HepG2 (cell line): ENCODE measurements at regions not wholly inside any gene's neighbourhood (a gene's known extent, or its start where the extent isn't known, plus 50 kb on each side); places are given as distances from the start of the nearest gene placed in this dataset.

ENCODE experiments used
- ATAC-seq: fragments of 200-7000 bp; cut with Tn5 transposase; 3 replicates; pipeline ENCODE4 v1.9.1; 2020; ENCODE audit warnings: mild to moderate bottlenecking, moderate library complexity
- BruUV-seq: library from RNA; stranded (reverse); fragments of 400-500 nt; replicated peaks from 2 replicates; lab custom pipeline; 2021; lab: Mats Ljungman, UMichigan
- CTCF ChIA-PET: fragments of 300-600 bp; formaldehyde crosslinking; extraction: SDS; loops from one replicate; lab custom pipeline; 2021; ENCODE audit warnings: low total read pairs, inconsistent platforms, low intra/inter-chr PET ratio; lab: Yijun Ruan, JAX
- POLR2A ChIA-PET: fragments of 350-600 bp; sonication (Branson Sonifier 250); formaldehyde crosslinking; loops from one replicate; lab custom pipeline; 2020; ENCODE audit warnings: antibody characterized with exemption, inconsistent platforms; lab: Yijun Ruan, JAX
- DNase-seq: peaks from one replicate; pipeline ENCODE4 v3.0.0-alpha.2; 2015; ENCODE audit warnings: low spot score
- FAIRE-seq: peaks from 3 replicates; lab custom pipeline; 2011; peaks lifted over from hg19 to GRCh38; lab: Jason Lieb, UNC
- H2AFZ ChIP-seq: one replicate; pipeline ENCODE4 v1.6.1; 2011; ENCODE audit warnings: low read length, inconsistent platforms
- H3K27ac ChIP-seq: fragments of 300-600 bp; 3 replicates; pipeline ENCODE4 v1.8.0; 2011; ENCODE audit warnings: mixed run types, mild to moderate bottlenecking, mixed read lengths, low read length, inconsistent platforms; ENCODE audit not compliant: insufficient read depth; ENCODE audit errors: extremely low read length
- H3K27me3 ChIP-seq, 2 experiments: fragments of 200-600 bp in 1 of 2; 2 replicates in 1 of 2; 3 replicates in 1 of 2; pipeline versions ENCODE4 v1.6.0 to v1.8.0; 2011; ENCODE audit warnings: low read length in 2 of 2, mild to moderate bottlenecking in 2 of 2, moderate library complexity in 2 of 2, inconsistent platforms in 1 of 2; ENCODE audit not compliant: insufficient read depth in 2 of 2, control insufficient read depth in 1 of 2
- H3K36me3 ChIP-seq, 2 experiments: fragments of 200-600 bp in 1 of 2; replicated peaks in 1 of 2; 2 replicates in 1 of 2; 3 replicates in 1 of 2; pipeline versions ENCODE4 v1.5.1 to v1.8.0; 2011; ENCODE audit warnings: low read length in 2 of 2, inconsistent platforms in 1 of 2; ENCODE audit not compliant: insufficient read depth in 2 of 2, control insufficient read depth in 1 of 2
- H3K4me1 ChIP-seq: 2 replicates; pipeline ENCODE4 v1.5.1; 2012; ENCODE audit warnings: low read length, inconsistent platforms; ENCODE audit not compliant: insufficient read depth
- H3K4me2 ChIP-seq: 2 replicates; pipeline ENCODE4 v1.6.0; 2011; ENCODE audit warnings: low read depth, low read length, inconsistent platforms
- H3K4me3 ChIP-seq, 3 experiments: fragments of 200-600 bp in 1 of 3; sonication (generic), shearing (Covaris generic) in 1 of 3; replicated peaks in 1 of 3; 2 replicates each; pipeline ENCODE4 v1.5.1; 2011 to 2016; ENCODE audit warnings: low read length in 3 of 3, inconsistent platforms in 2 of 3, low read depth in 2 of 3, mild to moderate bottlenecking in 2 of 3, control low read depth in 1 of 3, mixed read lengths in 1 of 3; ENCODE audit not compliant: insufficient read depth in 1 of 3
- H3K79me2 ChIP-seq: one replicate; pipeline ENCODE4 v1.6.1; 2011; ENCODE audit warnings: low read length, inconsistent platforms; ENCODE audit not compliant: insufficient read depth
- H3K9ac ChIP-seq: 2 replicates; pipeline ENCODE4 v1.6.0; 2011; ENCODE audit warnings: mild to moderate bottlenecking, low read depth, low read length, inconsistent platforms; ENCODE audit not compliant: insufficient read depth
- H3K9me3 ChIP-seq: 2 replicates; pipeline ENCODE4 v1.5.1; 2012; ENCODE audit warnings: mild to moderate bottlenecking, low read length
- H4K20me1 ChIP-seq: 2 replicates; pipeline ENCODE4 v1.6.0; 2011; ENCODE audit warnings: inconsistent platforms, mild to moderate bottlenecking, low read length, moderate library complexity; ENCODE audit not compliant: insufficient read depth
- DNMT1 ChIP-seq: sonication (generic); formaldehyde crosslinking; IDR thresholded peaks from 2 replicates; pipeline ENCODE4 v1.5.1; 2020; ENCODE audit warnings: mild to moderate bottlenecking, missing genetic modification reagents
- ETV6 ChIP-seq: sonication (generic); formaldehyde crosslinking; conservative IDR thresholded peaks from 2 replicates; pipeline ENCODE4 v1.4.0; 2020; ENCODE audit warnings: missing genetic modification reagents
- FIP1L1 ChIP-seq: fragments of 200-400 bp; formaldehyde crosslinking; IDR thresholded peaks from 2 replicates; pipeline ENCODE4 v1.6.1; 2018; ENCODE audit warnings: low read depth, mild to moderate bottlenecking, low read length, moderate library complexity, borderline replicate concordance; ENCODE audit not compliant: insufficient read depth
- GZF1 ChIP-seq: sonication (generic); formaldehyde crosslinking; IDR thresholded peaks from 2 replicates; pipeline ENCODE4 v1.5.1; 2020; ENCODE audit warnings: mild to moderate bottlenecking, missing genetic modification reagents
- HNF4G ChIP-seq, 2 experiments: sonication (generic) in 1 of 2; formaldehyde crosslinking in 1 of 2; IDR thresholded peaks; 2 replicates each; pipeline versions ENCODE4 v1.4.0 to v1.6.1; 2011 to 2020; ENCODE audit warnings: borderline replicate concordance in 2 of 2, low read depth in 2 of 2, mild to moderate bottlenecking in 2 of 2, low read length in 1 of 2, missing genetic modification reagents in 1 of 2, moderate library complexity in 1 of 2
- MXI1 ChIP-seq: IDR thresholded peaks from 3 replicates; pipeline ENCODE4 v1.6.1; 2012; ENCODE audit warnings: low read depth, low read length, inconsistent platforms, borderline replicate concordance
- STAG1 ChIP-seq: sonication (generic); formaldehyde crosslinking; IDR thresholded peaks from 2 replicates; pipeline ENCODE4 v1.4.0; 2020; ENCODE audit warnings: missing genetic modification reagents
- ZNF160 ChIP-seq: sonication (generic); formaldehyde crosslinking; IDR thresholded peaks from 2 replicates; pipeline ENCODE4 v1.8.0; 2022; ENCODE audit warnings: mild to moderate bottlenecking, inconsistent platforms, missing genetic modification reagents
- ZNF24 ChIP-seq: fragments of 450-650 bp; IDR thresholded peaks from 2 replicates; pipeline ENCODE4 v1.6.1; 2017; ENCODE audit warnings: antibody characterized with exemption, mild to moderate bottlenecking
- ZNF326 ChIP-seq: sonication (generic); formaldehyde crosslinking; IDR thresholded peaks from 2 replicates; pipeline ENCODE4 v1.4.0; 2020; ENCODE audit warnings: missing genetic modification reagents, borderline replicate concordance
- ZNF441 ChIP-seq: sonication (generic); formaldehyde crosslinking; IDR thresholded peaks from 2 replicates; pipeline ENCODE4 v1.7.0; 2021; ENCODE audit warnings: missing genetic modification reagents, borderline replicate concordance
- WGBS: methylation state at CpG from one replicate; pipeline ENCODE4 v1.1.6; 2017; ENCODE audit warnings: low lambda C conversion rate; 5-methylcytosine and 5-hydroxymethylcytosine counted together
- in situ Hi-C: cut with HindIII; loops from 2 replicates; pipeline ENCODE4 v1.10.0; 2017; ENCODE audit warnings: low pct_unique_long_range_greater_than_20kb; ENCODE audit not compliant: extremely low pct_ligation_motif_present
- intact Hi-C: fragments of 100-400 bp; cut with micrococcal nuclease; formaldehyde crosslinking; loops from one replicate; pipeline ENCODE4 v1.10.0; 2022; ENCODE audit not compliant: unreplicated experiment
- TF ChIP-seq, protein P1 (sequence below): sonication (generic); formaldehyde crosslinking; IDR thresholded peaks from 2 replicates; pipeline ENCODE4 v1.4.0; 2020; ENCODE audit warnings: missing genetic modification reagents

DNA sequence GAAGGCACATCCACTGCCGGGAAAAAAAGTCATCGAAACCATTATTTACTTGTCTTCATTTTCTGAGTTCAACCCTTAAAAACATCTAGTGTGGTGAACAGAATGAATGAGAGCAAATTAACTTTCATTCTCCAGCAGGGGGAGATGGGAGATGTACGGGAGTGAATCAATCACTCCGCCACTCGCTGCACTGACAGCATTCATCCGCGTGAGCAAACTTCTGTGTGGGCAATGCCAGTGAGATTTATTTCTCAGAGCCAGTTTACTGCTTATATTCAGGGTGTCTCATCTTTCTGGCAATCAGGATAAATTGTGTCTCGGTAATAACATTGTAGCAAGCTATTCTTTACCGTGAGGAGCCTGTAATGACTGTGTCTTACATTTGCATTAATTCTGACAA is 463.6 kb upstream of the MIS18BP1 start:
- Histone ChIP-seq H4K20me1 (no peaks in the 10 kb centered on the region), H3K4me1 (no peaks in the 10 kb centered on the region), H3K27ac (no peak overlapping the region), H3K9ac (no peak overlapping the region), H3K4me3 (no peak overlapping the region), H3K79me2 (no peaks in the 10 kb centered on the region), H3K36me3 (no peaks in the 10 kb centered on the region), H3K27me3 (no peaks in the 10 kb centered on the region; a peak in 1 of 5 replicates), H2AFZ (no peak overlapping the region), H3K4me2 (no peak overlapping the region), H3K9me3 (peaks cover 20% of the 10 kb centered on the region)
- no peak for FAIRE-seq
- peak; percentile 3 for DNase-seq
- CTCF ChIA-PET = no interaction called here
- TF ChIP-seq DNMT1 = no peak
- TF ChIP-seq, protein P1, sequence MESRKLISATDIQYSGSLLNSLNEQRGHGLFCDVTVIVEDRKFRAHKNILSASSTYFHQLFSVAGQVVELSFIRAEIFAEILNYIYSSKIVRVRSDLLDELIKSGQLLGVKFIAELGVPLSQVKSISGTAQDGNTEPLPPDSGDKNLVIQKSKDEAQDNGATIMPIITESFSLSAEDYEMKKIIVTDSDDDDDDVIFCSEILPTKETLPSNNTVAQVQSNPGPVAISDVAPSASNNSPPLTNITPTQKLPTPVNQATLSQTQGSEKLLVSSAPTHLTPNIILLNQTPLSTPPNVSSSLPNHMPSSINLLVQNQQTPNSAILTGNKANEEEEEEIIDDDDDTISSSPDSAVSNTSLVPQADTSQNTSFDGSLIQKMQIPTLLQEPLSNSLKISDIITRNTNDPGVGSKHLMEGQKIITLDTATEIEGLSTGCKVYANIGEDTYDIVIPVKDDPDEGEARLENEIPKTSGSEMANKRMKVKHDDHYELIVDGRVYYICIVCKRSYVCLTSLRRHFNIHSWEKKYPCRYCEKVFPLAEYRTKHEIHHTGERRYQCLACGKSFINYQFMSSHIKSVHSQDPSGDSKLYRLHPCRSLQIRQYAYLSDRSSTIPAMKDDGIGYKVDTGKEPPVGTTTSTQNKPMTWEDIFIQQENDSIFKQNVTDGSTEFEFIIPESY (CRISPR knock-in tag) = peak; percentile 89
- TF ChIP-seq HNF4G (IDR thresholded peaks at IDR 0.05; ENCODE audit: borderline replicate concordance, low read depth, low read length) = no peak
- no peak for TF ChIP-seq HNF4G (CRISPR knock-in tag; IDR thresholded peaks at IDR 0.05; ENCODE audit: borderline replicate concordance, low read depth)
- no peak for TF ChIP-seq MXI1
- peak; percentile 7; the same call in 1 of the 2 replicates for TF ChIP-seq STAG1 (CRISPR knock-in tag)
- TF ChIP-seq ETV6 (CRISPR knock-in tag) = no peak
- peak; percentile 50; the same call in 1 of the 3 replicates for ATAC-seq
- BruUV-seq = no TSS peak
- 51% methylated on average over 9 of the region's 9 CpGs for WGBS
- intact Hi-C loops (loop anchor here (1.0 kb wide), 1 partner anchor 94 kb away; no protein-coding TSS in a partner anchor), in situ Hi-C loops (no loop called here)
- POLR2A ChIA-PET = no interaction called here

DNA sequence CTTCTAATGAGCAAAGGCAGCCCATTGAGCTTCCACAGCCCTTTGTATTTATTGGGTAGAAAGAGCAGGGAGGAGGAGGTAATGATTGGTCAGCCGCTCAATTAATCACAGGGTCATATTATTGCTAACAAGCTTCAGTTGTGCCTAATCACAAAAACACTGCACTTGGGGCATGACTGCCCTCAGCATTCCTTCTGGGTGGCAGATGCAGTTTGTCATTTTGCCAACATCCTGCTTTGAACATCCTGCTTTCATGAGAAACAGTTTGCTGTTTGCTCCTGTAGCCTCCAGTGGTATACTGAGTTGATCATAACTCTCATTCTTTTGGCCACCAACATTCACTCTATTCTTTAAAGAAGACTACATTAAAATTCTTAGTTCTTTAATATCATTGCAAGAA is 462.9 kb upstream of the MIS18BP1 start:
- Histone ChIP-seq H3K4me3 (no peak overlapping the region), H3K9me3 (peaks cover 20% of the 10 kb centered on the region), H3K27me3 (no peaks in the 10 kb centered on the region; a peak in 1 of 5 replicates), H3K27ac (no peak overlapping the region), H3K4me2 (no peak overlapping the region), H3K4me1 (no peaks in the 10 kb centered on the region), H3K79me2 (no peaks in the 10 kb centered on the region), H4K20me1 (no peaks in the 10 kb centered on the region), H3K36me3 (no peaks in the 10 kb centered on the region), H2AFZ (no peak overlapping the region), H3K9ac (no peak overlapping the region)
- intact Hi-C loops = loop anchor here (1.0 kb wide), 1 partner anchor 94 kb away; no protein-coding TSS in a partner anchor
- in situ Hi-C loops = no loop called here
- ChIA-PET POLR2A (no interaction called here), CTCF (no interaction called here)
- 8% methylated on average over 1 of the region's 1 CpG for WGBS
- no peak for DNase-seq
- ATAC-seq = no peak
- BruUV-seq = no TSS peak
- no peak for FAIRE-seq
- TF ChIP-seq ZNF441 (CRISPR knock-in tag) = no peak
- no peak for TF ChIP-seq ZNF24
- no peak for TF ChIP-seq ZNF326 (CRISPR knock-in tag)
- TF ChIP-seq GZF1 = no peak
- TF ChIP-seq ZNF160 (CRISPR knock-in tag) = no peak
- no peak for TF ChIP-seq FIP1L1
